ENCODE measurements at regions not wholly inside any gene's neighbourhood (a gene's known extent, or its start where the extent isn't known, plus 50 kb on each side); places are given as distances from the start of the nearest gene placed in this dataset.

DNA sequence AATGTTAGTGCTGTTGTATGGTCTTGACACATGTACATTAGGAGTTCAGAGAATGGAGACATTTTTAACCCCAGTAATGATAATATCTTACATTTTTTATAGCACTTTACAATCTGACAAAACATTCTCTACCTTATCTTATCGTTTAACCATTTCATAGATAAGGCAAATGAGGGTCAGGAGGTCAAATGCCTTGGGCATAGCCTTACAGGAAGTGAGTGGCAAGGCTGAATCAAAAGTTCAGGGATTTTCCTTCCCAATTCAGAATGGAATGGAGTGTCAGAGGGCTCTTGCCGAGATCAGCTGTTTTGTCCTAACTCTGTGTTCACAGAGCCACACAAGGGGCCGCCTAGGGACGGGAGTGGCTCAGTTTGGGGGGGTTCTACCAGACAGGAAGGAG, 57.6 kb upstream of the AK4 start:
- no peak for DNase-seq (ENCODE audit: extremely low read depth in 1 of 2, low read depth in 1 of 2)

DNA sequence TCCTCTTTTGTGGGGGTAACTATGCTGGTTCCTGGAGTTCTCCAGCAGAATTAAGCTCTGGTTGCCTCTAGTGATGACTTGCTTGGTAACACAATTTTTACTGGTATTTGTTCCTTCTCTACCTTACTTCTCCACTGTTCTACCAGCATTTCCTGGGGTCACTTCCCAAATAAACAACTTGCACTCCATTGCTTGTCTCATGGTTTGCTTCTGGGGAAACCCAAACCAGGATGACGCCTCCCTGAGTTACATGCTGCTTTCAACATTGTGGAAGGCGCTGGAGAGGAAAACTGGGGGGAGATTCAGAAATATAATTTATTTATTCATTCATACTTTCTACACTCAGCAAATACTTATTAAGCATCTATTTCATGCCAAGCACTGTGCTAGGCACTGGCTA, 55.3 kb upstream of the AK4 start:
- DNase-seq (ENCODE audit: extremely low read depth in 1 of 2, low read depth in 1 of 2) = no peak

DNA sequence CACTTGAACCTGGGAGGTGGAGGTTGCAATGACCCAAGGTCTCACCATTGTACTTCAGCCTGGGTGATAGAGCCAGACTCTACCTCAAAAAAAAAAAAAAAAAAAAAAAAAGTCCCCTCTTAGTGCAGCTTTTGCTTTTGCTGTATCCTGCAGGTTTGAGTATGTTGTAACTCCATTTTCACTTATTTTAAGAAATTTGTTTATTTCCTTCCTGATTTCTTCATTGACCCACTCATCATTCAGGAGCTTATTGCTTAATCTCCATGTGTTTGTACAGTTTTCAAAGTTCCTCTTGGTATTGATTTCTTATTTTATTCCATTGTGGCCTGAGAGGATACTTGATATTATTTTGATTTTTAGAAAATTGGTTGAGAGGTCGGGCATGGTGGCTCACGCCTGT, 50.9 kb upstream of the AK4 start:
- DNase-seq (ENCODE audit: extremely low read depth in 1 of 2, low read depth in 1 of 2) = no peak

Measured in stimulated activated CD8-positive, alpha-beta memory T cell treated with anti-CD3 and anti-CD28 coated beads, Interleukin-7, amount 100 ng/mL, for 48 hours (primary cell).